Middle frontal gyrus (tissue), 1 donor: ENCODE measurements at regions not wholly inside any gene's neighbourhood (a gene's known extent, or its start where the extent isn't known, plus 50 kb on each side); places are given as distances from the start of the nearest gene placed in this dataset.

Source experiments
- DNase-seq: peaks from one replicate; pipeline ENCODE4 v3.0.0-alpha.2; 2015; ENCODE audit warnings: low spot score; ENCODE audit errors: extremely low spot score

- DNase-seq: no peak
Measured at GRCh38 chr3:106018929-106019550, 150.2 kb upstream of the CBLB start.

GRCh38 chr3:106022913-106023312, 154.1 kb upstream of the CBLB start:
- DNase-seq: no peak

DNA sequence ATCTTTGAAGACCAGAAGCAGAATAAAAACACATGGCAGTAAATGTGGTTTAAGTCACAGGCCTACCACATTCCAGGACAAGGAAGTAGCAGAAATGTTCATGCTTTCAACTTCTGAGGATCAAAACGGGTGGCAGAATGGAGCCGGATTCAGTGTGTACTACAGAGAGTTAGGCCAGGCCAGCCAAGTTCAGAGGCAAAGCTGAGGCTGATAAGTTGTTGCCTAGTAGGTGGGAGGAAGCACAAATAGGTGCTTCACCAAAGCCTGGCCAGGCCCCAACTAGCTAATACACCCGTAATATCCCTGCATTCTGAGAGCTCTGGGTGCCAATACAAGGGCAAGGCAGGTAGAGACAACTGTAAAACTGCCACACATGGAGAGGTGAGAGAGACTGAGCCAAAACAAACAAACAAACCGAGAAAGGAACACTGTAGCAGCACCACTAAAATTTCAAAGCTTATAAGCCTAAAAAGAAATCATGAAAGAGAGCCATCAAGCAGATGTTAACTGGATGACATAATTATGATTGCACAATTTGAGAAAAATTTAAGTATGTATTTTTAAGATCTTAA, 156.4 kb upstream of the CBLB start:
- no peak for DNase-seq

- DNase-seq: no peak
Measured at GRCh38 chr3:106029954-106030626, 161.3 kb upstream of the CBLB start.

DNA sequence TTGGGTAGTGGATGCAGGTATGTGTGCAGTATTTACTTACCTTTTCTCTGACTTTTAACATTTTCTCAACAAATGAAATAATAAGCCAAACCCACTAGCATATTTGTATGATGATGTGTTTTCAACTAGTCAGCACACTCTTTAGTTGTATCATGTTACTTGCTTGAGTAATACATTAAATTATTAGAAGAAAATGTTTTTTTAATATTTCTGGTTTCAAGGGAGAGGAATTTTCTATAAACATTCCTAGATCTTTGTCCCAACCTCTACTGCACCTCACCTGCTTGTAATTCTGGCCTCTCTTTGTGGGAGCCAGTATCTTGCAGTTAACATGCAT, 161.8 kb upstream of the CBLB start:
- no peak for DNase-seq

- no peak for DNase-seq
Measured at GRCh38 chr3:106032479-106032878, 163.7 kb upstream of the CBLB start.

GRCh38 chr3:106033654-106034053, 164.8 kb upstream of the CBLB start:
- DNase-seq: no peak

DNA sequence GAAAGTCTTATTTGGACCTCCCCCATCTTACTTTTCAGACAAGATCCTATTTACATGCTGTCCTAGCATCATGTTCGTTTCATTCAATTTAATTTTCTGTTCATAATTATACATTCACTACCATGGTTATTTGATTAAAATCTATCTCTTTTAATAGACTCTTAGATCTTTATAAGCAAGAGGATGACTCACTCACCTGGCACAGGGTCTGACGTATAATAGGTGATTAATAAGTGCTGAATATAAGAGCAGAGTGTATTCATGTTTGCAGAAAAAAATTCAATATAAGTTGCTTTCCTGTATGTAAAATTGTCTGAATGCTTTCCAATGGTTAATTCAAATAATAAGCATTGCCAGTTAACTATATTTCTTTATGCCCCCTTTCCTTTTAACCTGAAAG, 165.5 kb upstream of the CBLB start:
- no peak for DNase-seq

GRCh38 chr3:106035619-106036018, 166.8 kb upstream of the CBLB start:
- no peak for DNase-seq

DNA sequence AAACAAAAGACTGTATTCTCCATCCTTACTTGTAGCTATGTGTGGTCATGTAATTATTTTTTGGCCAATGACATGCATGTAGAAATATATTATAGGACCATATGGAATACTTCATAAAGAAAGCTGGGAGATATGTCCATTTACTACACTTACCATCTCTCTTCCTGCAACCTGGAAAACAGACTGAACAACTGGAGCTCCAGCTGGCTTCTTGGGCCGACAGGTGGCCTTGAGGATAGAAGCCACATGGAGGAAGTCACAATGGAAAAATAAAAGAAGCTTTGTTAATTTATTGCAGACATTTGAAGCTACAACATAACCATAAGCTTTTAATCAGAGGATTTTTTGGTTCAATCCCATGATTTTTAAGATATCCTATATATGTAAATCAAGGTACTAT, 167.9 kb upstream of the CBLB start:
- DNase-seq: no peak

- DNase-seq: no peak
Measured at GRCh38 chr3:106047221-106047620, 178.4 kb upstream of the CBLB start.

GRCh38 chr3:106048946-106049481, 180.2 kb upstream of the CBLB start:
- no peak for DNase-seq

DNA sequence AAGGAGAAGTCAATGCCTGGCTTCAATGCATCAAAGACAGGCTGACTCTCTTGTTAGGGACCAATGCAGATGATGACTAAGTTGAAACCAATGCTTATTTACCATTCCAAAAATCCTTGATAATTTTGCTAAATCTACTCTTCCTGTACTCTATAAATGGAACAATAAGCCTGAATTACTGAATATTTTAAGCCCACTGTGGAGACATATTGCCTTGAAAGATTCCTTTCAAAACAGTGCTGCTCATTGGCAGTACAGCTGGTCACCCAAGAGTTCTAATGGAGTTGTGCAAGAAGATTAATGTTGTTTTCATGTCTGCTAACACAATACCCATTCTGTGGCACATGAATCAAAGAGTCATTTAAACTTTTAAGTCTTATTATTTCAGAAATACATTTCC, 181.0 kb upstream of the CBLB start:
- no peak for DNase-seq

DNA sequence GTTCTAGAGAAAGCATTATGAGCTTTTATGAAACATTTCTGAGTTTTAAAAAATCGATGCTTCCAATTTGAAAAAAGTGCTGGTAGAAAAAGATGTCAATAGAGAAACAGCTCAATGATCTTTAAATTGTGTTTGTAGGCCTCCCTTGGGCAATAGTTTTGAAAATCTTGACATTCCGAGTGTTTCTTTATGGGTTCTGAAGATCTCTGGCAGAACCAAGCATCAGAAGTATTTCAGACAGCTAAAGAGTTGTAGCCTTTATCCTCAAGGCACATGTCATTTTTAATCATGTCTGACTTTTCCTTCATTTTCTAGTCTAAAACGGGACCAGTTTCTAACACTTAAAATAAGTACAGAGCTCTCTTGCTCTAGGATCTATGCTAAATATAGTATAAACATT, 188.1 kb upstream of the CBLB start:
- no peak for DNase-seq

- no peak for DNase-seq
Measured at GRCh38 chr3:106058475-106058874, 189.7 kb upstream of the CBLB start.

DNA sequence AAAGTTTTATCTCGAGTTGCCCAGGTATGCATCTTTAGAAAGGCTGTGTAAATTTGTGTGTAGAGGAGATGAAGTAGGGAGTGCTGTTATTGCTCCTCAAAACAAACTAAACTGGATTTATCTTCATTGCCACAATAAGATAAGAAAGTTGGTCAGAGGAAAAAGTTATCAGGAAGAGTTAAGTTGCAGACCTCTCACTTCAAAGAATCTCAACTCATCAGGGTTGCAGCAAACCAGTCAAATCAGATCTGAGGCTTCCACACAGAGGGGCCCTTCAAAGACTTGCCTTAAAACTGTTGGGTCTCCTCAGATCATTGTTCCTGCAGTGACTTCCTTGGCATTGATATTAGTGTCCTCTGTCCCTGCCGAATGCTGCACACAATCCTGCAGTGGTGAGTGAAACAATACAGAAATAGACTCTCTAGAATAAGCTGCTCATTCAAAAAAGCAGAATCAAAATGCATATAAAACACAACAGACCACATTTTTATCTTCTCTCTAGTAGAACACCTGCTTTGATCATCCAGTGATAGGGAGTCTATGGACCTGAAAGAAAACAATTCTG, 191.2 kb upstream of the CBLB start:
- DNase-seq: no peak

GRCh38 chr3:106063909-106064308, 195.1 kb upstream of the CBLB start:
- no peak for DNase-seq

GRCh38 chr3:106065831-106066230, 197.0 kb upstream of the CBLB start:
- DNase-seq: no peak

DNA sequence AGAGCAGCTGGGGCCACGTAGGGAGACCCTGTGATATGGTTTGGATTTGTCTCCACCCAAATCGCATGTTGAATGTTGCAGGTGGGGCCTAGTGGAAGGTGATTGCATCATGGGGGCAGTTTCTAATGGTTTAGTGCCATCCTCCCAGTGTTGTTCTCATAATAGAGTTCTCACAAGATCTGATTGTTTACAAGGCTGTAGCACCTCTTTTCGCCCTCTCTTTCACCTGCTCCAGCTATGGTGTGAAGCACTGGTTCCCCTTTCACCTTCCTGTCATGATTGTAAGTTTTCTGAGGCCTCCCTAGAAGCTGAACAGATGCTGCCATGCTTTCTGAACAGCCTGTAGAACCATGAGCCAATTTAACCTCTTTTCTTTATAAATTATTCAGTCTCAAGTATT, 198.9 kb upstream of the CBLB start:
- no peak for DNase-seq

DNA sequence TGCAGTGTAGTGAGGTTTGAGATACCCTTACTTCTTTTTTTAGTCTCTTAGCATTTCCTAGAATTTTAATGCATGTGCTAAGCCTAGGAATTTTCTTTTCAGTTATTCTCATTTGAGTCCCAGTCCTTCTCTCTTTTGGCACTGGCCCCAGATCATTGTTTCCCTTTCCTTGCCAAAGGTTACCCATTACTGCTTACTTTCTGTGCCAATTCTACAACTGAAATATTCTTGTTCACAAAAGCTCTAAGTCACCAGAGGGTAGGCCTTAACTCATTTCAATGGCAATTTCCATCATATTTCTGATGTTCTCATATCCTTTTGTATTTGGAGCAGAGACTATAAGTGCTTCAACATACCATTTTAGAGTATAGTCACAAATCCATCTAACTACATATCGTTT, 199.6 kb upstream of the CBLB start:
- no peak for DNase-seq

GRCh38 chr3:106068795-106069194, 200.0 kb upstream of the CBLB start:
- DNase-seq: no peak

DNA sequence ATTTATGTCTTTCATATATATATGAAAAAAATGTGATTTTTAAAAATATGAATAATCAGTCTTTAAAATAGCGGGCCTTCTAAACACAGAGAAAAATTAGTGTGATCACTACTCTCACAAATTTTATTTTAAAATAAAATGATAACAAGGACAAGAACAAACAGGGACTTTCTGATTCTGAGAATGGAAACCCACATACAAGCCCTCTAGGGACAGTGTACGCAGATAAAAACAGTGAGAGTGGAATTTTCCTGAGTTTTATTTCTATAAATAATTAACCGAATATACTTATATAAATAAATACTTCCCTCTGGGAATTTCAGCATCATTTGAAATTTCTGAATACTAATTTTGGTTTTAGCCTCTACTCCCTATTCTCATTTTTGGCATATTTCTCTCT, 201.4 kb upstream of the CBLB start:
- DNase-seq: no peak

DNA sequence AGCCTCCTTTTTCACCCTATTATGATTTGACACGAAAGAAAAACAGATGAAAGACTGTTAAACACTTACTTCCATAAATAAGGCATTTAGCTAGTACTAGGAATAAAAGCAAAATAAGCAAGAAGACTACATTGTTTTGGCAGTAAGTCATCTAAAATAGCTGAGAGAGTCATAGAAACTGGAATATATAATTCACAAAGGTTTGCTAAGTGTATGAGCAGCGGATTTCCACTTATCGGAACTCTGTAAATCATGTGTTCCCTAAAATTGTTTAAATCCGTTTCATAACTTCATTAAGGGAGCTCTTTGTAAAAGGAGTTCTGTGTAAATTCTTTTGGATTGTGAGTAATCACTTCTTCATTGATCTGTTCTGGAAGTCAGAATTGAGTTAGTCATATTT, 202.5 kb upstream of the CBLB start:
- no peak for DNase-seq
